Neural progenitor cell (in vitro differentiated cells): ENCODE measurements at regions not wholly inside any gene's neighbourhood (a gene's known extent, or its start where the extent isn't known, plus 50 kb on each side); places are given as distances from the start of the nearest gene placed in this dataset.
"Not testable (repeated sequence)": the region's sequence is repeated elsewhere in the genome, so short reads cannot be mapped to it uniquely, and the experiment has no call there.

Source experiments
- DNase-seq: peaks from one replicate; pipeline ENCODE4 v3.0.0-alpha.2; 2016; ENCODE audit warnings: low spot score
- H2AFZ ChIP-seq: fragments of 200-600 bp; sonication (generic); replicated peaks from 2 replicates; pipeline ENCODE4 v1.6.1; 2016; ENCODE audit warnings: antibody characterized with exemption
- H3F3A ChIP-seq: fragments of 200-600 bp; sonication (generic); 2 replicates; pipeline ENCODE4 v1.6.1; 2016; ENCODE audit warnings: antibody characterized with exemption, low read depth
- H3K27ac ChIP-seq: fragments of 200-600 bp; sonication (generic); 2 replicates; pipeline ENCODE4 v1.5.1; 2016; ENCODE audit warnings: mild to moderate bottlenecking
- H3K27me3 ChIP-seq: fragments of 200-600 bp; sonication (generic); 2 replicates; pipeline ENCODE4 v1.6.1; 2016; ENCODE audit warnings: mild to moderate bottlenecking, moderate library complexity
- H3K36me3 ChIP-seq: fragments of 200-600 bp; sonication (generic); 2 replicates; pipeline ENCODE4 v1.5.1; 2016
- H3K4me1 ChIP-seq: fragments of 200-600 bp; sonication (generic); 2 replicates; pipeline ENCODE4 v1.6.1; 2016; ENCODE audit warnings: mixed run types
- H3K4me2 ChIP-seq: fragments of 200-600 bp; sonication (generic); 2 replicates; pipeline ENCODE4 v1.6.1; 2016
- H3K4me3 ChIP-seq: fragments of 200-600 bp; sonication (generic); 2 replicates; pipeline ENCODE4 v1.5.1; 2016
- H3K79me2 ChIP-seq: fragments of 200-600 bp; sonication (generic); 2 replicates; pipeline ENCODE4 v1.6.1; 2016; ENCODE audit warnings: low read depth
- H3K9ac ChIP-seq: fragments of 200-600 bp; sonication (generic); 2 replicates; pipeline ENCODE4 v1.6.1; 2016
- H3K9me3 ChIP-seq: fragments of 200-600 bp; sonication (generic); 2 replicates; pipeline ENCODE4 v1.5.1; 2016; ENCODE audit warnings: low read depth
- H4K20me1 ChIP-seq: fragments of 200-600 bp; sonication (generic); 2 replicates; pipeline ENCODE4 v1.6.1; 2016; ENCODE audit warnings: low read depth
- H3K27ac Mint-ChIP-seq: 3 replicates; pipeline ENCODE4 v1.8.0; 2021; ENCODE audit warnings: mixed read lengths
- H3K27me3 Mint-ChIP-seq: 2 replicates; pipeline ENCODE4 v1.8.0; 2022; ENCODE audit warnings: low read depth, mild to moderate bottlenecking, inconsistent platforms, moderate library complexity, mixed read lengths; ENCODE audit not compliant: insufficient read depth
- H3K36me3 Mint-ChIP-seq: 3 replicates; pipeline ENCODE4 v1.8.0; 2021; ENCODE audit warnings: mixed read lengths
- H3K4me1 Mint-ChIP-seq: 3 replicates; pipeline ENCODE4 v1.8.0; 2021; ENCODE audit warnings: mixed read lengths
- H3K4me3 Mint-ChIP-seq: 3 replicates; pipeline ENCODE4 v1.8.0; 2021; ENCODE audit warnings: mild to moderate bottlenecking, moderate library complexity, mixed read lengths
- H3K9me3 Mint-ChIP-seq: 3 replicates; pipeline ENCODE4 v1.8.0; 2020; ENCODE audit warnings: mixed read lengths
- EZH2 ChIP-seq: fragments of 200-600 bp; sonication (generic); IDR thresholded peaks from 2 replicates; pipeline ENCODE4 v1.6.1; 2017; ENCODE audit warnings: antibody characterized with exemption, mild to moderate bottlenecking, moderate library complexity
- EZH2phosphoT487 ChIP-seq: fragments of 200-600 bp; sonication (generic); IDR thresholded peaks from 2 replicates; pipeline ENCODE4 v1.6.1; 2017; ENCODE audit warnings: antibody characterized with exemption
- TF ChIP-seq, protein P1 (sequence below): fragments of 200-600 bp; sonication (generic); IDR thresholded peaks from 2 replicates; pipeline ENCODE4 v1.5.1; 2017; ENCODE audit warnings: antibody characterized with exemption, mild to moderate bottlenecking

DNA sequence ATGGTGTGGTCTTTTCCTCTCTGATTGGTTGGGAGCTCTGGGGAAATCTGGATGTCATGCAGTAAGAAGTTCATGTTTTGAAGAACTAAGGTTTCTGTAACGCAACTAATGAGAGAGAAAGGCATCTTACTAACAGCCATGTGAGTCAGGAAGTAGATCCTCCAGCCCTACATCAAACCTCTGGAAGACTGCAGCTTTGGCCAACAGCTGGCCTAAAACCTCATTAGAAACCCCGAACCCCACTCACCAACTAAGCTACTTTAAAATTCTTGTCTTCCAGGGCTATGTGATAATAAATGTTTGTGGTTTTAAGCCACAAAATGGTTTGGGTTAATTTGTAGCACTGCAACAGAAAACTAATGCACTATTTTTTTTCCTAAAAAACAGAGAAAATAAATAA, 549.0 kb upstream of the GRID2 start:
- H2AFZ ChIP-seq = no peak overlapping the region
- no peak overlapping the region for H3K9ac ChIP-seq
- Mint-ChIP-seq H3K36me3 (no peaks in the 10 kb centered on the region), H3K27me3 (peaks cover 2% of the 10 kb centered on the region), H3K9me3 (no peaks in the 10 kb centered on the region), H3K4me1 (peaks cover 3% of the 10 kb centered on the region), H3K4me3 (no peak overlapping the region), H3K27ac (no peak overlapping the region)
- H3K4me3 ChIP-seq = no peak overlapping the region
- H4K20me1 ChIP-seq = no peaks in the 10 kb centered on the region
- H3K27ac ChIP-seq = no peak overlapping the region
- H3K4me2 ChIP-seq = no peak overlapping the region
- TF ChIP-seq EZH2phosphoT487 (no peak), EZH2 (no peak)
- TF ChIP-seq, protein P1, sequence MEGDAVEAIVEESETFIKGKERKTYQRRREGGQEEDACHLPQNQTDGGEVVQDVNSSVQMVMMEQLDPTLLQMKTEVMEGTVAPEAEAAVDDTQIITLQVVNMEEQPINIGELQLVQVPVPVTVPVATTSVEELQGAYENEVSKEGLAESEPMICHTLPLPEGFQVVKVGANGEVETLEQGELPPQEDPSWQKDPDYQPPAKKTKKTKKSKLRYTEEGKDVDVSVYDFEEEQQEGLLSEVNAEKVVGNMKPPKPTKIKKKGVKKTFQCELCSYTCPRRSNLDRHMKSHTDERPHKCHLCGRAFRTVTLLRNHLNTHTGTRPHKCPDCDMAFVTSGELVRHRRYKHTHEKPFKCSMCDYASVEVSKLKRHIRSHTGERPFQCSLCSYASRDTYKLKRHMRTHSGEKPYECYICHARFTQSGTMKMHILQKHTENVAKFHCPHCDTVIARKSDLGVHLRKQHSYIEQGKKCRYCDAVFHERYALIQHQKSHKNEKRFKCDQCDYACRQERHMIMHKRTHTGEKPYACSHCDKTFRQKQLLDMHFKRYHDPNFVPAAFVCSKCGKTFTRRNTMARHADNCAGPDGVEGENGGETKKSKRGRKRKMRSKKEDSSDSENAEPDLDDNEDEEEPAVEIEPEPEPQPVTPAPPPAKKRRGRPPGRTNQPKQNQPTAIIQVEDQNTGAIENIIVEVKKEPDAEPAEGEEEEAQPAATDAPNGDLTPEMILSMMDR = no peak
- no peaks in the 10 kb centered on the region for H3K27me3 ChIP-seq
- no peaks in the 10 kb centered on the region for H3K79me2 ChIP-seq
- H3K36me3 ChIP-seq = no peaks in the 10 kb centered on the region
- no peak for DNase-seq
- H3K4me1 ChIP-seq = no peaks in the 10 kb centered on the region
- no peaks in the 10 kb centered on the region for H3F3A ChIP-seq
- H3K9me3 ChIP-seq = no peaks in the 10 kb centered on the region

DNA sequence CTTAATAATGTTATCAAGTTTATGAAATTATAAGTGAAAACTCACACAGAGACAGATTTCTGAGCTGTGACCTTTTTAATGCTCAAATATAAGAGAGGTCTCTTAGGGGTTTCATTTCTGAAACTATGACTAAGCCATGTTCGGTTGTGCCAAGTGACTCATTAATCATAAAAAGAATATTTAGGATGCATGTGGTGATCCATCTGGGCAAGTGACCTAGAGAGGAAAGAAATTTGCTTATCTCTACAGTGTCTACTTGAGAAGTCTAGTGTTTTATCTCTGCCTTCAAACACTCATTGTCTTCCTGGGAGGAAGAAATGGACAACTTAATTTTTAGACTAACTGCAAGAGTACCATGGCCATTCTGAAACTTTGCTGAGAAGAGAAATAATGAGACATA, 545.3 kb upstream of the GRID2 start:
- Mint-ChIP-seq H3K4me3 (no peak overlapping the region), H3K9me3 (no peaks in the 10 kb centered on the region), H3K4me1 (peaks cover 3% of the 10 kb centered on the region), H3K27ac (no peak overlapping the region), H3K36me3 (no peaks in the 10 kb centered on the region), H3K27me3 (peaks cover 2% of the 10 kb centered on the region)
- Histone ChIP-seq H3K9ac (no peak overlapping the region), H3K4me3 (no peak overlapping the region), H2AFZ (no peak overlapping the region), H3K4me2 (no peak overlapping the region), H3K27ac (no peak overlapping the region), H3F3A (no peaks in the 10 kb centered on the region), H3K9me3 (no peaks in the 10 kb centered on the region), H3K27me3 (no peaks in the 10 kb centered on the region), H3K36me3 (no peaks in the 10 kb centered on the region), H3K4me1 (no peaks in the 10 kb centered on the region), H3K79me2 (no peaks in the 10 kb centered on the region), H4K20me1 (no peaks in the 10 kb centered on the region)
- no peak for DNase-seq
- no peak for TF ChIP-seq EZH2phosphoT487
- TF ChIP-seq, protein P1 = no peak
- no peak for TF ChIP-seq EZH2

DNA sequence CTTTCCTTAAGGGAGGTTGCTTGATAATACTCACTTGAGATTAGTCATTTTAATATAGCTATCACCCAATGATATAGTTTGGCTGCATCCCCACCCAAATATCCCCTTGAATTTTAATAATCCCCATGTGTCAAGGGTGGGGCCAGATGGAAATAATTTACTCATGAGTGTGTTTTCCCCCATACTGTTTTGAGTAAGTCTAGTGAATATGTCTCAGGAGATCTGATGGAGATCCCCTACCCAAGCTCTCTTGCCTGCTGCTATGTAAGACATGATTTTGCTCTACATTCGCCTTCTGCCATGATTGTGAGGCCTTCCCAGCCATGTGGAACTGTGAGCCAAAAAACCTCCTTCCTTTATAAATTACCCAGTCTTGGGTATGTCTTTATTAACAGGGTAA, 539.7 kb upstream of the GRID2 start:
- TF ChIP-seq EZH2 (no peak), EZH2phosphoT487 (no peak)
- Histone ChIP-seq H3K9me3 (no peaks in the 10 kb centered on the region), H3K79me2 (no peaks in the 10 kb centered on the region), H3K4me3 (no peak overlapping the region), H3K27ac (no peak overlapping the region), H3K27me3 (no peaks in the 10 kb centered on the region), H4K20me1 (no peaks in the 10 kb centered on the region), H3K36me3 (no peaks in the 10 kb centered on the region), H3F3A (no peaks in the 10 kb centered on the region), H3K4me1 (no peaks in the 10 kb centered on the region), H2AFZ (no peak overlapping the region), H3K4me2 (no peak overlapping the region), H3K9ac (no peak overlapping the region)
- Mint-ChIP-seq H3K4me3 (no peak overlapping the region), H3K36me3 (no peaks in the 10 kb centered on the region), H3K27me3 (no peaks in the 10 kb centered on the region), H3K9me3 (no peaks in the 10 kb centered on the region), H3K4me1 (no peaks in the 10 kb centered on the region), H3K27ac (no peak overlapping the region)
- DNase-seq = no peak

DNA sequence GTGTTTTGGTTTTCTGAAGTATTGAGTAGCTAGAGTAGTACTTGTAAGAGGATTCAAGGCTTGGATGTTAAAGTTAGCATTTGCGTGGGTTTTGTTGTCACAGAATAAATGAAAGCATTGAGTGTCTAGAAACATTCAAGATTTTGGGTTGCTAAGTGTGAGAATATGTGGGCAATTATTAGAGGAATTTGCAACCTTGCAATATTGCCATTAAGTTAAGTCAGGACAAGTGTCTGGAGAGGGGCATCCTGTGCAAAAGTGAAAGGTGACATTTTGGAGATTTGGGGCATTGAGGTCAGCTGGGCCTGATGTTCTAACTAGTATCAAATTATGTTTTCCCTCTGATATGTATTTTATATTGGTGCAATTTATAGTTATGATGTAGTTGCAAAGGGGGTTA, 533.9 kb upstream of the GRID2 start:
- H3K9me3 Mint-ChIP-seq = no peaks in the 10 kb centered on the region
- Histone ChIP-seq H3K4me1 (no peaks in the 10 kb centered on the region), H3F3A (no peaks in the 10 kb centered on the region), H3K27ac (no peak overlapping the region), H3K4me2 (no peak overlapping the region), H3K27me3 (no peaks in the 10 kb centered on the region), H3K79me2 (no peaks in the 10 kb centered on the region), H3K9me3 (no peaks in the 10 kb centered on the region), H4K20me1 (no peaks in the 10 kb centered on the region), H3K9ac (no peak overlapping the region), H3K36me3 (no peaks in the 10 kb centered on the region), H3K4me3 (no peak overlapping the region), H2AFZ (no peak overlapping the region)
- H3K27me3 Mint-ChIP-seq = no peaks in the 10 kb centered on the region
- no peak overlapping the region for H3K4me3 Mint-ChIP-seq
- H3K27ac Mint-ChIP-seq = no peak overlapping the region
- DNase-seq = no peak
- no peaks in the 10 kb centered on the region for H3K36me3 Mint-ChIP-seq
- TF ChIP-seq EZH2 (no peak), EZH2phosphoT487 (no peak)
- TF ChIP-seq, protein P1 = no peak
- H3K4me1 Mint-ChIP-seq = no peaks in the 10 kb centered on the region

DNA sequence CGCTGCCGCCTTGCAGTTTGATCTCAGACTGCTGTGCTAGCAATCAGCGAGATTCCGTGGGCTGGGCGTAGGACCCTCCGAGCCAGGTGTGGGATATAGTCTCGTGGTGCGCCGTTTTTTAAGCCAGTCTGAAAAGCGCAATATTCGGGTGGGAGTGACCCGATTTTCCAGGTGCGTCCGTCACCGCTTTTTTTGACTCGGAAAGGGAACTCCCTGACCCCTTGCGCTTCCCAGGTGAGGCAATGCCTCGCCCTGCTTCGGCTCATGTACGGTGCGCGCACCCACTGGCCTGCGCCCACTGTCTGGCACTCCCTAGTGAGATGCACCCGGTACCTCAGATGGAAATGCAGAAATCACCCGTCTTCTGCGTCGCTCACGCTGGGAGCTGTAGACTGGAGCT, 512.1 kb upstream of the GRID2 start:
- DNase-seq, H3F3A ChIP-seq, H3K36me3 Mint-ChIP-seq, H3K9me3 Mint-ChIP-seq, H3K27me3 Mint-ChIP-seq, H3K9me3 ChIP-seq, H3K36me3 ChIP-seq, H3K27me3 ChIP-seq, H4K20me1 ChIP-seq, H3K27ac ChIP-seq, H3K79me2 ChIP-seq, H3K4me1 ChIP-seq, H3K4me1 Mint-ChIP-seq: not testable (repeated sequence)
- Mint-ChIP-seq H3K4me3 (peak overlapping the region; percentile 87), H3K27ac (peak overlapping the region; percentile 60)
- H3K4me3 ChIP-seq = peak overlapping the region; percentile 58
- peak overlapping the region; percentile 76 for H2AFZ ChIP-seq
- peak overlapping the region; percentile 69 for H3K4me2 ChIP-seq
- peak overlapping the region; percentile 55 for H3K9ac ChIP-seq
